A673 (cell line): ENCODE measurements at regions not wholly inside any gene's neighbourhood (a gene's known extent, or its start where the extent isn't known, plus 50 kb on each side); places are given as distances from the start of the nearest gene placed in this dataset.
A peak's percentile ranks its signal among the peaks of the same experiment; 100 is the strongest.
"Not testable (repeated sequence)": the region's sequence is repeated elsewhere in the genome, so short reads cannot be mapped to it uniquely, and the experiment has no call there.

Experiments
- BruUV-seq: library from RNA; stranded (reverse); fragments of 400-500 nt; replicated peaks from 2 replicates; lab custom pipeline; 2021; lab: Mats Ljungman, UMichigan
- CTCF ChIA-PET: fragments of 300-600 bp; sonication (Branson Sonifier 250); formaldehyde crosslinking; loops from one replicate; lab custom pipeline; 2022; ENCODE audit warnings: antibody characterized with exemption; lab: Charles Lee
- POLR2A ChIA-PET: fragments of 300-600 bp; sonication (Branson Sonifier 250); formaldehyde crosslinking; loops from one replicate; lab custom pipeline; 2022; ENCODE audit warnings: antibody characterized with exemption; ENCODE audit not compliant: low non-redundant PET; lab: Charles Lee
- DNase-seq: peaks from one replicate; pipeline ENCODE4 v3.0.0-alpha.2; 2015; ENCODE audit warnings: low spot score
- H3K27ac ChIP-seq: fragments of 200-600 bp; sonication (generic); 2 replicates; pipeline ENCODE4 v1.5.1; 2016; ENCODE audit warnings: mixed run types, low read depth, mild to moderate bottlenecking, mixed read lengths, antibody characterized with exemption, low read length; ENCODE audit not compliant: poor library complexity, severe bottlenecking
- H3K27me3 ChIP-seq: fragments of 200-600 bp; sonication (generic); replicated peaks from 2 replicates; pipeline ENCODE4 v1.6.1; 2017; ENCODE audit warnings: mixed run types, low read depth, mild to moderate bottlenecking, mixed read lengths, antibody characterized with exemption, low read length; ENCODE audit not compliant: insufficient read depth, poor library complexity
- H3K36me3 ChIP-seq: fragments of 200-600 bp; sonication (generic); 2 replicates; pipeline ENCODE4 v1.6.1; 2016; ENCODE audit warnings: mixed run types, mild to moderate bottlenecking, mixed read lengths, antibody characterized with exemption, low read length; ENCODE audit not compliant: insufficient read depth, poor library complexity, severe bottlenecking
- H3K4me1 ChIP-seq: fragments of 200-600 bp; sonication (generic); 2 replicates; pipeline ENCODE4 v1.6.1; 2017; ENCODE audit warnings: mixed run types, mild to moderate bottlenecking, mixed read lengths, antibody characterized with exemption, low read length; ENCODE audit not compliant: insufficient read depth, poor library complexity, severe bottlenecking
- H3K4me3 ChIP-seq: fragments of 200-600 bp; sonication (generic); 2 replicates; pipeline ENCODE4 v1.5.1; 2016; ENCODE audit warnings: low read depth, mixed run types, mild to moderate bottlenecking, mixed read lengths, low read length; ENCODE audit not compliant: poor library complexity, severe bottlenecking
- H3K9me3 ChIP-seq: fragments of 200-600 bp; sonication (generic); 2 replicates; pipeline ENCODE4 v1.6.1; 2016; ENCODE audit warnings: mixed run types, low read depth, mild to moderate bottlenecking, mixed read lengths, antibody characterized with exemption, low read length; ENCODE audit not compliant: poor library complexity, severe bottlenecking
- CTCF ChIP-seq: fragments of 300-800, 200-600 bp; sonication (generic); conservative IDR thresholded peaks from 2 replicates; pipeline ENCODE4 v1.5.1; 2017; ENCODE audit warnings: low read depth, mild to moderate bottlenecking, antibody characterized with exemption, low read length, moderate library complexity, mixed read lengths
- EZH2 ChIP-seq: fragments of 200-600 bp; sonication (generic); IDR thresholded peaks from 2 replicates; pipeline ENCODE4 v1.6.1; 2017; ENCODE audit warnings: borderline replicate concordance, low read depth, mild to moderate bottlenecking, mixed read lengths, antibody characterized with exemption, low read length; ENCODE audit not compliant: poor library complexity, severe bottlenecking
- intact Hi-C: fragments of 100-400 bp; cut with micrococcal nuclease; formaldehyde crosslinking; loops from one replicate; pipeline ENCODE4 v1.10.0; 2022; ENCODE audit not compliant: unreplicated experiment

GRCh38 chr6:154638369-154638768, 94.8 kb upstream of the SCAF8 start:
- ChIA-PET CTCF (interaction anchor here (0.7 kb wide), 1 partner anchor 25 kb away, joined by 3 read pairs; no protein-coding TSS in a partner anchor), POLR2A (no interaction called here)
- H3K27ac ChIP-seq: no peak overlapping the region
- intact Hi-C loops: no loop called here
- TF ChIP-seq EZH2 (no peak), CTCF (no peak)
- no peaks in the 10 kb centered on the region for H3K36me3 ChIP-seq
- H3K9me3 ChIP-seq: no peaks in the 10 kb centered on the region
- BruUV-seq: no TSS peak
- H3K4me3 ChIP-seq: no peak overlapping the region
- DNase-seq: peak; percentile 57
- H3K27me3 ChIP-seq: no peaks in the 10 kb centered on the region
- peaks cover 8% of the 10 kb centered on the region for H3K4me1 ChIP-seq

GRCh38 chr6:154639196-154639595, 94.0 kb upstream of the SCAF8 start:
- POLR2A ChIA-PET, H3K4me1 ChIP-seq, H3K9me3 ChIP-seq, DNase-seq, H3K27ac ChIP-seq, CTCF ChIA-PET, intact Hi-C loops, H3K27me3 ChIP-seq, H3K4me3 ChIP-seq, BruUV-seq, H3K36me3 ChIP-seq: not testable (repeated sequence)

- no peaks in the 10 kb centered on the region for H3K27me3 ChIP-seq
- intact Hi-C loops: loop anchor here (10.0 kb wide), 1 partner anchor 134 kb away; the partner anchor contains the start of gene CNKSR3
- H3K4me1 ChIP-seq: peaks cover 8% of the 10 kb centered on the region
- no TSS peak for BruUV-seq
- no peak for DNase-seq
- no peak overlapping the region for H3K27ac ChIP-seq
- ChIA-PET CTCF (no interaction called here), POLR2A (no interaction called here)
- no peaks in the 10 kb centered on the region for H3K36me3 ChIP-seq
- H3K9me3 ChIP-seq: no peaks in the 10 kb centered on the region
- TF ChIP-seq EZH2 (no peak), CTCF (no peak)
- H3K4me3 ChIP-seq: no peak overlapping the region
Observed at GRCh38 chr6:154648188-154648887, 84.9 kb upstream of the SCAF8 start.

- no peak for DNase-seq
- ChIA-PET POLR2A (no interaction called here), CTCF (no interaction called here)
- intact Hi-C loops: loop anchor here (10.0 kb wide), 1 partner anchor 134 kb away; the partner anchor contains the start of gene CNKSR3
- peaks cover 8% of the 10 kb centered on the region for H3K4me1 ChIP-seq
- H3K36me3 ChIP-seq: no peaks in the 10 kb centered on the region
- TF ChIP-seq EZH2 (no peak), CTCF (no peak)
- BruUV-seq: no TSS peak
- no peak overlapping the region for H3K27ac ChIP-seq
- H3K27me3 ChIP-seq: no peaks in the 10 kb centered on the region
- no peaks in the 10 kb centered on the region for H3K9me3 ChIP-seq
- no peak overlapping the region for H3K4me3 ChIP-seq
Observed at GRCh38 chr6:154648888-154649205, 84.4 kb upstream of the SCAF8 start.
